GM23338 (cell line): ENCODE measurements at regions not wholly inside any gene's neighbourhood (a gene's known extent, or its start where the extent isn't known, plus 50 kb on each side); places are given as distances from the start of the nearest gene placed in this dataset.
"Not testable (repeated sequence)": the region's sequence is repeated elsewhere in the genome, so short reads cannot be mapped to it uniquely, and the experiment has no call there.

Experiments used
- ATAC-seq: fragments of 200-7000 bp; cut with Tn5 transposase; 3 replicates; pipeline ENCODE4 v1.9.1; 2020
- DNase-seq: peaks from one replicate; pipeline ENCODE4 v3.0.0-alpha.2; 2015; ENCODE audit warnings: low spot score
- H2AFZ ChIP-seq: fragments of 200-600 bp; sonication (generic); 2 replicates; pipeline ENCODE4 v1.8.0; 2016; ENCODE audit warnings: antibody characterized with exemption, mild to moderate bottlenecking, moderate library complexity
- H3F3A ChIP-seq: fragments of 200-600 bp; sonication (generic); replicated peaks from 2 replicates; pipeline ENCODE4 v1.8.0; 2017; ENCODE audit warnings: antibody characterized with exemption, mixed run types, low read depth
- H3K27ac ChIP-seq: fragments of 200-600 bp; sonication (generic); 2 replicates; pipeline ENCODE4 v1.6.1; 2016; ENCODE audit warnings: low read depth
- H3K27me3 ChIP-seq: fragments of 200-600 bp; sonication (generic); 2 replicates; pipeline ENCODE4 v1.8.0; 2016; ENCODE audit warnings: mild to moderate bottlenecking, mixed run types, moderate library complexity; ENCODE audit not compliant: insufficient read depth
- H3K36me3 ChIP-seq: fragments of 200-600 bp; sonication (generic); 2 replicates; pipeline ENCODE4 v1.8.0; 2016; ENCODE audit warnings: mild to moderate bottlenecking; ENCODE audit not compliant: insufficient read depth
- H3K4me1 ChIP-seq: fragments of 200-600 bp; sonication (generic); 2 replicates; pipeline ENCODE4 v1.8.0; 2016; ENCODE audit warnings: mild to moderate bottlenecking, moderate library complexity; ENCODE audit not compliant: insufficient read depth
- H3K4me2 ChIP-seq: fragments of 200-600 bp; sonication (generic); 2 replicates; pipeline ENCODE4 v1.7.1; 2017; ENCODE audit warnings: mixed run types
- H3K4me3 ChIP-seq: fragments of 200-600 bp; sonication (generic); 2 replicates; pipeline ENCODE4 v1.6.1; 2016; ENCODE audit warnings: mixed run types
- H3K79me2 ChIP-seq: fragments of 200-600 bp; sonication (generic); replicated peaks from 2 replicates; pipeline ENCODE4 v1.8.0; 2017; ENCODE audit warnings: mild to moderate bottlenecking; ENCODE audit not compliant: insufficient read depth
- H3K9me2 ChIP-seq: fragments of 200-600 bp; sonication (generic); 2 replicates; pipeline ENCODE4 v1.8.0; 2017; ENCODE audit not compliant: insufficient read depth
- H4K20me1 ChIP-seq: fragments of 200-600 bp; sonication (generic); replicated peaks from 2 replicates; pipeline ENCODE4 v1.8.0; 2017; ENCODE audit warnings: mild to moderate bottlenecking; ENCODE audit not compliant: insufficient read depth
- H3K27ac Mint-ChIP-seq: 2 replicates; pipeline ENCODE4 v1.8.0; 2020; ENCODE audit warnings: inconsistent platforms, mild to moderate bottlenecking, moderate library complexity, mixed read lengths
- H3K27me3 Mint-ChIP-seq: 3 replicates; pipeline ENCODE4 v1.8.0; 2022; ENCODE audit warnings: low read depth, mild to moderate bottlenecking, moderate library complexity, mixed read lengths, inconsistent platforms; ENCODE audit not compliant: insufficient read depth, poor library complexity
- H3K36me3 Mint-ChIP-seq: 3 replicates; pipeline ENCODE4 v1.8.0; 2021; ENCODE audit warnings: low read depth, mild to moderate bottlenecking, inconsistent platforms, moderate library complexity, mixed read lengths
- H3K4me1 Mint-ChIP-seq: 3 replicates; pipeline ENCODE4 v1.8.0; 2020; ENCODE audit warnings: mild to moderate bottlenecking, inconsistent platforms, mixed read lengths
- H3K4me3 Mint-ChIP-seq: 3 replicates; pipeline ENCODE4 v1.8.0; 2021; ENCODE audit warnings: moderate library complexity, mild to moderate bottlenecking, inconsistent platforms, mixed read lengths
- H3K9me3 Mint-ChIP-seq: 3 replicates; pipeline ENCODE4 v1.8.0; 2020; ENCODE audit warnings: moderate library complexity, mild to moderate bottlenecking, inconsistent platforms, mixed read lengths
- CREB1 ChIP-seq: fragments of 250-450 bp; sonication (Bioruptor Pico); IDR thresholded peaks from 2 replicates; pipeline ENCODE4 v1.5.0; 2020; ENCODE audit warnings: low read depth, mild to moderate bottlenecking, moderate library complexity
- EZH2 ChIP-seq: fragments of 200-600 bp; sonication (generic); IDR thresholded peaks from one replicate; pipeline ENCODE4 v1.8.0; 2017; ENCODE audit warnings: antibody characterized with exemption, mild to moderate bottlenecking, low read depth; ENCODE audit not compliant: unreplicated experiment
- EZH2phosphoT487 ChIP-seq: fragments of 200-600 bp; sonication (generic); IDR thresholded peaks from one replicate; pipeline ENCODE4 v1.8.1; 2018; ENCODE audit warnings: antibody characterized with exemption; ENCODE audit not compliant: unreplicated experiment
- NANOG ChIP-seq: IDR thresholded peaks from 2 replicates; pipeline ENCODE4 v1.6.1; 2016; ENCODE audit warnings: antibody characterized with exemption, borderline replicate concordance
- STAT1 ChIP-seq: IDR thresholded peaks from one replicate; pipeline ENCODE4 v1.6.1; 2016; ENCODE audit warnings: antibody characterized with exemption; ENCODE audit not compliant: unreplicated experiment
- ZNF331 ChIP-seq: fragments of 250-450 bp; sonication (Bioruptor Pico); IDR thresholded peaks from 2 replicates; pipeline ENCODE4 v1.5.0; 2020; ENCODE audit warnings: low read depth, mild to moderate bottlenecking, moderate library complexity
- TF ChIP-seq, protein P1 (sequence below): fragments of 250-450 bp; sonication (Bioruptor Pico); IDR thresholded peaks from 2 replicates; pipeline ENCODE4 v1.5.0; 2020; ENCODE audit warnings: mild to moderate bottlenecking, moderate library complexity

DNA sequence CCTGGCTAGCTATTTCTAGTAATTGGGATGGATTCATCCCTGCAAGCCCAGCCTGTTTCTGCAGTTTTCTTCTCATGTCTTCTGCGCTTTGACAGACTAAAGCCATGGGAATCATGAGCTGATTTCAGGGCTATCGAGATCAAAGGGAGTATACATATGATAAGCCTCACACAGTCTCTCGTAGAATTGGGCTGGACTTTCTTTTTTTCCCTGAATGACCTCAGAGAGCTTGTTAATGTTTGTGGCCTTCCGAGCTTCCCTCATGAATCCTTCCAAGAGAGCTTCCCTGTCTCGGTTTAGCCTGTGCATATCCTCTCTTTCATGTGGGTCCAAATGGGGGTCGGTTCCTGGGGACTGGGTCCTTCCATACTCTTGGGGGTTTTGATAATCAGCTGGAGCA lies 130.3 kb downstream of the ADRA2C start:
- H3K36me3 ChIP-seq = no peaks in the 10 kb centered on the region
- Mint-ChIP-seq H3K4me1 (peaks cover 20% of the 10 kb centered on the region), H3K9me3 (no peaks in the 10 kb centered on the region), H3K36me3 (no peaks in the 10 kb centered on the region), H3K27me3 (no peaks in the 10 kb centered on the region), H3K27ac (no peak overlapping the region), H3K4me3 (no peak overlapping the region)
- H3K4me2 ChIP-seq = no peak overlapping the region
- H3K27me3 ChIP-seq = no peaks in the 10 kb centered on the region
- H4K20me1 ChIP-seq = no peaks in the 10 kb centered on the region
- DNase-seq = no peak
- H3K4me1 ChIP-seq = no peaks in the 10 kb centered on the region
- ATAC-seq = no peak
- no peak overlapping the region for H3K4me3 ChIP-seq
- no peaks in the 10 kb centered on the region for H3K79me2 ChIP-seq
- H3K27ac ChIP-seq = no peak overlapping the region
- no peaks in the 10 kb centered on the region for H3K9me2 ChIP-seq
- no peak overlapping the region for H2AFZ ChIP-seq
- no peaks in the 10 kb centered on the region for H3F3A ChIP-seq
- no peak for TF ChIP-seq ZNF331 (CRISPR knock-in tag)

DNA sequence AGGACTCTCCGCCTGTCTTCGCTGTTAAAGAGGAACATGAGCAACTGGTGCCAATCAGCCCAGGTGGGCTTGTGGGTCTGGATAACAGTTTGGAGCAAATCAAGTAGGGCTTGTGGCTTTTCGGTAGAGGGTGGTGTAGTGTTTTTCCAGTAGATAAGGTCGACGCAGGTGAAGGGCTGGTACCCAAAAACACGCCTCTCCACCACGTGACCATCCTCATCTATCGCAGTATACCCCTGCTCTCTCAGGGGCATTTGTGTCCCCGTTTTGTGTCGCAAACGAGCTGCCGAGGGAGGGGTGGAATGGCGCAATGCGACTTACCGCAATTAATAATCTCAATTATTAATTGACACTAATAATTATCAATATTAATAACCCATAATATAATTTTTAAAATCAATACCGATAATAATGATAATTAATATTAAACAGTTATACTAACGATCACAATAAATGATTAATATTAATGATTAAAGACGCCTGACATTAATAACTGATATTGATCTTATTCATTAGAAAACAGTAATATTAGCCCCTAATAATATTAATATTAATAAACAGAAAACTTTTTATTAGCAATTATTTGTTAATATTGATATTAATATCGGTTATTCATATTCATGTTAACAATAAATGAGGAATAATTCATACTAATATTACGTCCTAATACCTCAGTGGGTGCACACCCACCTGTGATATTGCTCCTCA lies 130.8 kb downstream of the ADRA2C start:
- H3K79me2 ChIP-seq, H3K4me3 Mint-ChIP-seq, H3K4me2 ChIP-seq, H3K27me3 ChIP-seq, H4K20me1 ChIP-seq, H3K36me3 ChIP-seq, H3K4me3 ChIP-seq, H3F3A ChIP-seq, H3K27ac Mint-ChIP-seq, H3K36me3 Mint-ChIP-seq, H3K4me1 ChIP-seq, H3K9me3 Mint-ChIP-seq, H3K9me2 ChIP-seq, H3K27me3 Mint-ChIP-seq, ATAC-seq, H3K27ac ChIP-seq, H2AFZ ChIP-seq, DNase-seq: not testable (repeated sequence)
- H3K4me1 Mint-ChIP-seq = peaks cover 20% of the 10 kb centered on the region

DNA sequence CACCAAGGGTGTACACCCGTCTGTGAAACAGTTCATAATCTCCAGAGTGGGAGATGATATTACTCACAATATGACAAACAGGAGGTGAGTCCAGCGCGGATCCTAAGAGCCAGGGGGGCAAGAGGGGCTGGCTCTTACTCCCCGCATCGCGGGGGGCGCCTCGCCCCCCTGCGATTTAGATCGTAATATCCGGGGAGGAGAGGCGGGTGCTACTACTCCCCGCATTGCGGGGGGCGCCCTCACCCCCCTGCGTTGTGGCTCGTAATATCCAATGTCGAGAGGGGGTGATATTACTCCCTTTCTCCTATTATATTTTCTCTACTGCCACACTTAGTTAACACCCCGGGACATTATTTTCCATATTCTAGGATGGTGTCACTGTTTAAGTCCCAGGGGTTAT lies 131.9 kb downstream of the ADRA2C start:
- DNase-seq (no peak), ATAC-seq (no peak)
- Mint-ChIP-seq H3K4me3 (no peak overlapping the region), H3K36me3 (no peaks in the 10 kb centered on the region), H3K27ac (no peak overlapping the region), H3K27me3 (no peaks in the 10 kb centered on the region), H3K4me1 (peaks cover 20% of the 10 kb centered on the region), H3K9me3 (no peaks in the 10 kb centered on the region)
- no peaks in the 10 kb centered on the region for H3K9me2 ChIP-seq
- no peak overlapping the region for H3K4me2 ChIP-seq
- no peaks in the 10 kb centered on the region for H3K79me2 ChIP-seq
- H2AFZ ChIP-seq = no peak overlapping the region
- H3K36me3 ChIP-seq = no peaks in the 10 kb centered on the region
- no peaks in the 10 kb centered on the region for H3F3A ChIP-seq
- H4K20me1 ChIP-seq = no peaks in the 10 kb centered on the region
- no peaks in the 10 kb centered on the region for H3K27me3 ChIP-seq
- H3K4me1 ChIP-seq = no peaks in the 10 kb centered on the region
- no peak overlapping the region for H3K27ac ChIP-seq
- no peak overlapping the region for H3K4me3 ChIP-seq
- TF ChIP-seq EZH2 = no peak
- TF ChIP-seq, protein P1, sequence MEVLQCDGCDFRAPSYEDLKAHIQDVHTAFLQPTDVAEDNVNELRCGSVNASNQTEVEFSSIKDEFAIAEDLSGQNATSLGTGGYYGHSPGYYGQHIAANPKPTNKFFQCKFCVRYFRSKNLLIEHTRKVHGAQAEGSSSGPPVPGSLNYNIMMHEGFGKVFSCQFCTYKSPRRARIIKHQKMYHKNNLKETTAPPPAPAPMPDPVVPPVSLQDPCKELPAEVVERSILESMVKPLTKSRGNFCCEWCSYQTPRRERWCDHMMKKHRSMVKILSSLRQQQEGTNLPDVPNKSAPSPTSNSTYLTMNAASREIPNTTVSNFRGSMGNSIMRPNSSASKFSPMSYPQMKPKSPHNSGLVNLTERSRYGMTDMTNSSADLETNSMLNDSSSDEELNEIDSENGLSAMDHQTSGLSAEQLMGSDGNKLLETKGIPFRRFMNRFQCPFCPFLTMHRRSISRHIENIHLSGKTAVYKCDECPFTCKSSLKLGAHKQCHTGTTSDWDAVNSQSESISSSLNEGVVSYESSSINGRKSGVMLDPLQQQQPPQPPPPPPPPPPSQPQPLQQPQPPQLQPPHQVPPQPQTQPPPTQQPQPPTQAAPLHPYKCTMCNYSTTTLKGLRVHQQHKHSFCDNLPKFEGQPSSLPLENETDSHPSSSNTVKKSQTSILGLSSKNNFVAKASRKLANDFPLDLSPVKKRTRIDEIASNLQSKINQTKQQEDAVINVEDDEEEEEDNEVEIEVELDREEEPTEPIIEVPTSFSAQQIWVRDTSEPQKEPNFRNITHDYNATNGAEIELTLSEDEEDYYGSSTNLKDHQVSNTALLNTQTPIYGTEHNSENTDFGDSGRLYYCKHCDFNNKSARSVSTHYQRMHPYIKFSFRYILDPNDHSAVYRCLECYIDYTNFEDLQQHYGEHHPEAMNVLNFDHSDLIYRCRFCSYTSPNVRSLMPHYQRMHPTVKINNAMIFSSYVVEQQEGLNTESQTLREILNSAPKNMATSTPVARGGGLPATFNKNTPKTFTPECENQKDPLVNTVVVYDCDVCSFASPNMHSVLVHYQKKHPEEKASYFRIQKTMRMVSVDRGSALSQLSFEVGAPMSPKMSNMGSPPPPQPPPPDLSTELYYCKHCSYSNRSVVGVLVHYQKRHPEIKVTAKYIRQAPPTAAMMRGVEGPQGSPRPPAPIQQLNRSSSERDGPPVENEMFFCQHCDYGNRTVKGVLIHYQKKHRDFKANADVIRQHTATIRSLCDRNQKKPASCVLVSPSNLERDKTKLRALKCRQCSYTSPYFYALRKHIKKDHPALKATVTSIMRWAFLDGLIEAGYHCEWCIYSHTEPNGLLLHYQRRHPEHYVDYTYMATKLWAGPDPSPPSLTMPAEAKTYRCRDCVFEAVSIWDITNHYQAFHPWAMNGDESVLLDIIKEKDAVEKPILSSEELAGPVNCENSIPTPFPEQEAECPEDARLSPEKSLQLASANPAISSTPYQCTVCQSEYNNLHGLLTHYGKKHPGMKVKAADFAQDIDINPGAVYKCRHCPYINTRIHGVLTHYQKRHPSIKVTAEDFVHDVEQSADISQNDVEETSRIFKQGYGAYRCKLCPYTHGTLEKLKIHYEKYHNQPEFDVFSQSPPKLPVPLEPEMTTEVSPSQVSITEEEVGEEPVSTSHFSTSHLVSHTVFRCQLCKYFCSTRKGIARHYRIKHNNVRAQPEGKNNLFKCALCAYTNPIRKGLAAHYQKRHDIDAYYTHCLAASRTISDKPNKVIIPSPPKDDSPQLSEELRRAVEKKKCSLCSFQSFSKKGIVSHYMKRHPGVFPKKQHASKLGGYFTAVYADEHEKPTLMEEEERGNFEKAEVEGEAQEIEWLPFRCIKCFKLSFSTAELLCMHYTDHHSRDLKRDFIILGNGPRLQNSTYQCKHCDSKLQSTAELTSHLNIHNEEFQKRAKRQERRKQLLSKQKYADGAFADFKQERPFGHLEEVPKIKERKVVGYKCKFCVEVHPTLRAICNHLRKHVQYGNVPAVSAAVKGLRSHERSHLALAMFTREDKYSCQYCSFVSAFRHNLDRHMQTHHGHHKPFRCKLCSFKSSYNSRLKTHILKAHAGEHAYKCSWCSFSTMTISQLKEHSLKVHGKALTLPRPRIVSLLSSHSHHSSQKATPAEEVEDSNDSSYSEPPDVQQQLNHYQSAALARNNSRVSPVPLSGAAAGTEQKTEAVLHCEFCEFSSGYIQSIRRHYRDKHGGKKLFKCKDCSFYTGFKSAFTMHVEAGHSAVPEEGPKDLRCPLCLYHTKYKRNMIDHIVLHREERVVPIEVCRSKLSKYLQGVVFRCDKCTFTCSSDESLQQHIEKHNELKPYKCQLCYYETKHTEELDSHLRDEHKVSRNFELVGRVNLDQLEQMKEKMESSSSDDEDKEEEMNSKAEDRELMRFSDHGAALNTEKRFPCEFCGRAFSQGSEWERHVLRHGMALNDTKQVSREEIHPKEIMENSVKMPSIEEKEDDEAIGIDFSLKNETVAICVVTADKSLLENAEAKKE (CRISPR knock-in tag) = no peak
- no peak for TF ChIP-seq STAT1
- TF ChIP-seq EZH2phosphoT487 = no peak
- TF ChIP-seq NANOG = no peak
- TF ChIP-seq CREB1 = no peak
